Gastroesophageal sphincter (tissue), 3 donors: ENCODE measurements at regions not wholly inside any gene's neighbourhood (a gene's known extent, or its start where the extent isn't known, plus 50 kb on each side); places are given as distances from the start of the nearest gene placed in this dataset.

Source experiments
- CTCF ChIP-seq, 4 experiments: fragments of 200-600 bp in 2 of 4; fragments of 450-650 bp in 2 of 4; sonication (generic) in 1 of 4; IDR thresholded peaks; one replicate each; pipeline ENCODE4 v1.5.1; 2017 to 2019; ENCODE audit warnings: antibody characterized with exemption in 4 of 4, mild to moderate bottlenecking in 2 of 4, moderate library complexity in 2 of 4
- EP300 ChIP-seq: sonication (generic); formaldehyde crosslinking; IDR thresholded peaks from one replicate; pipeline ENCODE4 v1.6.1; 2017; ENCODE audit warnings: antibody characterized with exemption, mild to moderate bottlenecking
- POLR2A ChIP-seq, 2 donors: fragments of 450-650 bp; IDR thresholded peaks; one replicate each; pipeline ENCODE4 v1.6.1; 2017; ENCODE audit warnings: antibody characterized with exemption in 2 of 2, mild to moderate bottlenecking in 2 of 2, moderate library complexity in 1 of 2
- POLR2AphosphoS5 ChIP-seq: sonication (generic); formaldehyde crosslinking; IDR thresholded peaks from one replicate; pipeline ENCODE4 v1.6.1; 2017; ENCODE audit warnings: antibody characterized with exemption

- TF ChIP-seq CTCF (IDR thresholded peaks at IDR 0.05) (no peak), EP300 (no peak), POLR2AphosphoS5 (no peak), POLR2A (IDR thresholded peaks at IDR 0.05) (no peak)
Measured at GRCh38 chr5:74242516-74242915, 398.0 kb downstream of the ENC1 start.
